ENCODE measurements at regions not wholly inside any gene's neighbourhood (a gene's known extent, or its start where the extent isn't known, plus 50 kb on each side); places are given as distances from the start of the nearest gene placed in this dataset.

DNA sequence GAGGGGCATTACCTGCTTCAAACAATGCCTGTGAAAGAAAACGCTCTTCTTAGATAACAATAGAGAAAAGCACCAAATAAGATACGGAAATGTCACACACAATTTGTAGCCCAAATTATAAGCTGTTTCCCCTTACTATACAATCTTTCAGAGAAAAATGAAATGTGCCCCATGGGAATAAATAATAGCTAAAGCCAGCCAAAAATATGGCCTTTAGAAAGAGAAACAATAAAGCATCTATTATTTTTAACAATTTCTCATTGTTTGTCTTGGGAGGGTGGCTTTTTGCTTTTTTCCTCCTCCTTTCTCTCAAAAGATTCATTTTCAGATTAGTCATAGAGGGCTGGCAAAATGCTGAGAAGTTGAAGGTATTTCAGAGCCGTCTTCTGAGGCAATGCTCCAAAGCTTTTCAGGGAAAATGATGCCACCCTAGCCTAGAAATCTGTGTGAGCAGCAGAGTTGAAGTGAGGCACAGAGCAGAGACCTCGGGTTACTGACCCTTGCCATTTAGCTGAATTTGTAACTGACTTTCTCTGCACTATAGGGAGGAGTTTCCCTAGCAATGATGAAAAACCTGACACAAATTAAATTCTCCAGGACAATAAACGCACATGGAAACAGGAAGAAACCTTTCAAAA lies 86.3 kb upstream of the PRICKLE2 start:
- DNase-seq (ENCODE audit: low spot score): no peak

GRCh38 chr3:64308931-64309330 lies 83.7 kb upstream of the PRICKLE2 start:
- DNase-seq (ENCODE audit: low spot score): no peak

GRCh38 chr3:64306745-64307144 lies 81.5 kb upstream of the PRICKLE2 start:
- DNase-seq (ENCODE audit: low spot score): no peak

DNA sequence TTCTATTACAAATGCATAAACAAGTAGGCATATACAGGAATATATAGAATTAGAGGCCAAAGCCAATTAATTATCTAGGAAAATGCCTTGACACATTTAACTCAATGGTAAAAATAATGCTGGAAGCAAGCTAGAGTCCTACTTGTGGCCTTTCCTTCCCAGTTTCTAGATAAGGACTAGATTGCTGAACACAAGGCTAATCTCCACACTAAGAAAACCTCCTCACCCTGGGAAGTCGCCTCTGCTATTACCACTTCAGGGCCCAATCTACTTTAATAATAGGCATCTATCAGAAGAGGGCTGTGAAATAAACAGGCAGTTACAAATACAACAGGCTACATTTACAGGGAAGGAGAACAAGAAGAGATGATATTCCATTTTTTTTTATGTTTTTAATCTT lies 80.5 kb upstream of the PRICKLE2 start:
- no peak for DNase-seq (ENCODE audit: low spot score)

GRCh38 chr3:64304828-64305410 lies 79.7 kb upstream of the PRICKLE2 start:
- DNase-seq (ENCODE audit: low spot score): no peak

DNA sequence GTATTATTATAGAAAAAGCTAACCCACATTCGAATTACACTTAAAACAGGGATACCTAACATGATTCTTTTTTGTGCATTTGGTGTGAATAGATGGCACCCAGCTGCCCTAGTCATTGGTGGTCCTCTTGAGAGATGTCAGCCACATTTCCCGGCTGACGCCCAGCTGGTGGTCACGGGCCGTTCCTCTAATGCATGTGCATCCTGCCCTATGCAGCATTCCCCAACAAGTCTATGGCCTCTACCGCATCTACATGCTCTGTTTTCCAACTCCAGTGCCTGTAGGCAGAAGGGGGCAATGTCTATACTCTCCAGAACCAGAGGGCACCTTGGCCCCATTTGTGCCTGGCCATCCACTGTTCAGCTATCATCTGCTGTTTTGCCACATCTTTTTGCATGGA lies 78.6 kb upstream of the PRICKLE2 start:
- no peak for DNase-seq (ENCODE audit: low spot score)

- DNase-seq (ENCODE audit: low spot score): no peak
These were observed 78.1 kb upstream of the PRICKLE2 start for GRCh38 chr3:64303401-64303800.

- no peak for DNase-seq (ENCODE audit: low spot score)
These were observed 76.2 kb upstream of the PRICKLE2 start for GRCh38 chr3:64301476-64301875.

GRCh38 chr3:64300790-64301423 lies 75.6 kb upstream of the PRICKLE2 start:
- DNase-seq (ENCODE audit: low spot score): no peak

- DNase-seq (ENCODE audit: low spot score): no peak
These were observed 73.9 kb upstream of the PRICKLE2 start for GRCh38 chr3:64299206-64299605.

DNA sequence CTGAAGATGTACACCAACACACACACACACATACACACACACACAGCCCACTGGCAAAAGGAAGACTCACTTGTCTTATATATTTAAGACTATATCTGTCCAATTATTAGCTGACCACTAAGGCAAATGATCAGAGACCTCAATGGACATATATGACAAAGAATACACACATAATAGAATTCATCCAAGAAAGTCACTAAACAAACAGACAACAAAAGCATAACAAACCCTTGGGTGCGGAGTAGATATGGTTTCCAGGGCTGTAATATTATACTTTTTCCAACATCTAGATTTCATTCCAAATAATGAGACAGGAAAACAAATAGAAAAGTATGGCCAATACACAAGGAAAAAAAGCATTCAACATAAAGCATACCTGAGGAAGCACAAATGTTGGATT lies 72.3 kb upstream of the PRICKLE2 start:
- no peak for DNase-seq (ENCODE audit: low spot score)

- DNase-seq (ENCODE audit: low spot score): no peak
These were observed 70.3 kb upstream of the PRICKLE2 start for GRCh38 chr3:64295594-64295993.

- DNase-seq (ENCODE audit: low spot score): no peak
These were observed 69.5 kb upstream of the PRICKLE2 start for GRCh38 chr3:64294771-64295170.

- no peak for DNase-seq (ENCODE audit: low spot score)
These were observed 67.9 kb upstream of the PRICKLE2 start for GRCh38 chr3:64293121-64293520.

DNA sequence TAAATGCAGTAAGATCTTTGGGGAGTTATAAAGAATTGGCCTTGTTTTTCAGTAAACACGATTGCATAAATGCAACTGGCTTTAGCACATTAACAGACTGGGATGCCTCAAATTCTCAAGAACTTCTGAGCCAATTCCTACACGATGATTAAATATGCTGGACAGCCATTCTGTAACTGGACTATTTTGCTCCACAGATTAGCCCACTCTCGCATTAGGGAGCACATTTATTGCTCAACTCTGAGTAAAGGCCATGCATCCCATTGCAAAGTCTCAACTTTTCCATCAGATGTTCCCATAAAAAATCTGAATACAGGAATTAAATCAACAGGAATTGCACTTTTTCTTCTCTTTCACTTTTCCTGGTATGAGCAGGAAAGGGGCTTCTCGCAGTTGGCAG lies 66.7 kb upstream of the PRICKLE2 start:
- DNase-seq (ENCODE audit: low spot score): no peak

DNA sequence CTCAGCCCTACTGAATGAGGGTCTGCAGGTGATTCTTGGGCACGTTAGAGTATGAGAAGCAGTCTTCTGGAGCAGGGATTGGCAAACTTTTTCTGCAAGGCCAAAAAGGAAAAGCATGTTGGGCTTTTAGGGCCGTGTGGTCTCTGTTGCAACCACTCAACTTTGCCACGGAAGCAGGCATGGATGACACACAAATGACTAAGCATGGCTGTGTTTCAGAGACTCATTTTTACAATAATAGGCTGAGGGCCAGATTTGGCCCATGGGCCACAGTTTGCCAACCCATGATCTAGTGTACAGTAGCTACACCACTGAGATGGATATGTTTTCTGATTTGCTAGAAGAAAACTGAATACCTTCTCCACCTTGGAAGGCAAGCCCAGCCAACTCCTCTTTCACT lies 66.1 kb upstream of the PRICKLE2 start:
- no peak for DNase-seq (ENCODE audit: low spot score)

GRCh38 chr3:64290864-64291263 lies 65.6 kb upstream of the PRICKLE2 start:
- no peak for DNase-seq (ENCODE audit: low spot score)

GRCh38 chr3:64290161-64290560 lies 64.9 kb upstream of the PRICKLE2 start:
- DNase-seq (ENCODE audit: low spot score): no peak

GRCh38 chr3:64289622-64290021 lies 64.4 kb upstream of the PRICKLE2 start:
- DNase-seq (ENCODE audit: low spot score): no peak

- no peak for DNase-seq (ENCODE audit: low spot score)
These were observed 53.4 kb upstream of the PRICKLE2 start for GRCh38 chr3:64278625-64279024.

- no peak for DNase-seq (ENCODE audit: low spot score)
These were observed 50.9 kb upstream of the PRICKLE2 start for GRCh38 chr3:64276131-64276530.
